CD4-positive, alpha-beta T cell treated with Interleukin-1 beta for 1 hour (primary cell): ENCODE measurements at regions not wholly inside any gene's neighbourhood (a gene's known extent, or its start where the extent isn't known, plus 50 kb on each side); places are given as distances from the start of the nearest gene placed in this dataset.

Source experiments
- DNase-seq, 2 donors: peaks; one replicate each; pipeline ENCODE4 v3.0.0-alpha.2; 2020 to 2022

DNA sequence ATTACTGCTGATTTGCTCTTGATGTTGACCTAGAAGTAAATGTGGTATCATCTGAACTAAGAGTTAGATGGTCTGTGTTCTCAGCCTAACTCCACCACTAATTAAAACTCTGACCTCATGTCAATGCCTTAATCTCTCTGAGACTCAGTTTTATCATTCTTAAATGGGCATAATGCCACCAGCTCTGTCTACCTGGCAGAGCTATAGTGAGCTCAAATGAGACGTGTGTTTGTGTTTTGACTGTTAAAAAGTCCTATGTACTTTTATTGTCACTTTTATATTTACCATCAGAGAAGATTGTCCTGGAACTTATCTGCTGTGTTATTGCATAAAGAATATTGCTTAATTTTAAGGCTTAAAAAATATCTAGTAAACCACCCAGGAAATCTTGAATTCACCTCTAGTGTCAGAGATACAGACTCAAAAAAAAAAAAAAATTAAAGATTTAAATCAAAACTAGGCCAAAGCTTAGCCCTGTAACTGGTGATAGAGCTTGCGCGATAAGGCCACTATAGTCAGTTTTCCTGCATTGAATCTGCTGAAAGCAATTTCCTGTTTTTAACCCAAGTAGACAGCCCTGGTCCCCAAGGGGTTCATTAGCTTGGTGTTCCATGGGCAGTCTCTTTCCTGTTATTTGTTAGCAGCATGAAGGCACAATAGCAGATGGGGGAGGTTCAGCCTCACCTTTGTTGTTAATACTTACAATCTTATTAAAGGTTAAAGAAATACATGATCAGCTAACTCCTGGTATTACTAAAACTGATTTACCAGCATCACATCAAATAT is 261.8 kb downstream of the ATP23 start:
- no peak for DNase-seq

DNA sequence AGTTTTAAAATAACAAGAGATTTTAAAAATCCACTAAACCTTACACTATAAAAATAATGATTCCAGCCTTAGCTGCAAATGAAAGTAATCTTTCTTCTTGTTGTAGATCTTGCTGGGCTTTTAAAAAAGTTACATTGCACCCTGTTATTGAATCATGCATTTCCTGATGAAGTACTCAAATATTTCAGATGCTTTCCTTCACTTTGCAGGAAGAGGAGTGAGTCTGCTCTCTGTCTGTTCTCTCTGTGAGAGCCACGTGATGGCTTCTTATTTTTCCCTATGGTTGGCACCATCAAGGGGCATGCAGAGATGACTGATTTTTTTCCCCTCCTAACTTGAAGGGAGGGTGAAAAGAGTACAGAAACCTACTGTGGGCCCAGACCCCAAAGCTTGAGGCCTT is 262.7 kb downstream of the ATP23 start:
- no peak for DNase-seq

DNA sequence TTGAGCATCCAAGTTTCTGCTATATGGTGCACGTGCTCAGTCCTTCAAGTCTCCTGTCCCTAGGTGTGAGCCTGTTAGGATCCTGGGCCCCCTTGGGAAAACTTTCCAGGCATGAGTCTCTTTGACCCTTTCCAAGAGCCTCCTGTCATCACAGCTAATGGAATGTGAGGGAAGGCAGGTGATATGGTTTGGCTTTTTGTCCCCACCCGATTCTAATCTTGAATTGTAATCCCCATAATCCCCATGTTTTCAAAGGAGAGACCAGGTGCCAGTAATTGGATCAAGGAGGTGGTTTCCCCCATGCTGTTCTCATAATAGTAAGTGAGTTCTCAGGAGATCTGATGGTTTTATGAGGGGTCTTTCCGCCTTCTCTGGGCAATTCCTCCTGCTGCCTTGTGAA is 265.5 kb downstream of the ATP23 start:
- no peak for DNase-seq

DNA sequence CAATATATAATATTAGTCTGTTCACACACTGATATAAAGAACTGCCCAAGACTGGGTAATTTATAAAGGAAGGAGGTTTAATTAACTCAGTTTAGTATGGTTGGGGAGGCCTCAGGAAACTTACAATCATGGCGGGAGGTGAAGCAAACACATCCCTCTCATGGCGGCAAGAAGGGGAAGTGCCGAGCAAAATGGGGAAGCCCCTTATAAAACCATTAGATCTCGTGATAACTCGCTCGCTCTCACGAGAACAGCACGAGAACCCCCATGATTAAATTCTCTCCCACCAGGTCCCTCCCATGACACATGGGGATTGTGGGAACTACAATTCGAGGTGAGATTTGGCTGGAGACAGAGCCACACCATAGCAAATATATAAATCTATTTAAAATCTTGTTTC is 269.8 kb downstream of the ATP23 start:
- DNase-seq = no peak

DNA sequence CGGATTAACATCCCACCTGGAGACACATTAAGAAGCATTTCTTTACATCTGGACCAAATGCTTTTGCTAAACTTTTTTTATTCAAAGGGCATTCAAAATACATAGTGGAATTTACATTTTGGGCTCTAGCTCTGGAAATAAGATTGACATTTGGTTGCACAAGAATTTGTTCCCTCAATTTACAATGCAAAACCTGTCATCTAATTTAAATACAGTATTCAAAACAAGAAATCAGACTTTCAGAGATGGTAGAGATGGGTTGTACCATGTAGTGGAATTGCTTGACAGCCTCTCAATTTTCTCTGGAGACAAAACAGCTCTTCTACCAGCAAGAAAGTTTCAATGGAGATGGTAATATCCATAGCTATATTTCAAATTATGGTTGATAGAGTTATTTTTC is 275.8 kb downstream of the ATP23 start:
- no peak for DNase-seq

DNA sequence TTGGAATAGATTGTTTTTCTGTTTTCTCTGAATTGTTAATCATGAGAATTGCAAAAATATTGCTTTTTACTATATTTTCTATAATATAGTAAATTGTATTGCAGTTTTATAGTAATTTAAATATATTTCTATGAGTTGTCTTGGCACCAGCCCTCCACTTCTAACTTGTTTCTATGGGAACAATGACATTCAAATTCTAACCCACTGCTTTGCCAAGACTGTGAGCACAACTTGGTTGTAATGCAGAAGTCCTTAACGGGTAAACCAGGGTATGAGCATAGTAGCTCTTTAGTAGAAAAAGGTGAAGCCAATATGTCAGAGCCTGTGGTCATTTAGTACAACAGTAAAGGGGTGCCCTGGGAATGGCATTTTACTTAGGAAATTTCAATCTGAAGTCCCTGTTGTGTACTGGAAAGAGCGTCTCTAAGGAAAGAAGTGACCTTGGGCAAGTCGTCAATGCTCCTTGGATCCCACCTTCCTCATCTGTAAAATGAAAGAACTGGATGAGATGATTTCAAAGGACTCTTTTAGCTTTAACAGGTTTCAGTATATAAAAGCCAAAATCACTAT is 283.3 kb downstream of the ATP23 start:
- DNase-seq = no peak

DNA sequence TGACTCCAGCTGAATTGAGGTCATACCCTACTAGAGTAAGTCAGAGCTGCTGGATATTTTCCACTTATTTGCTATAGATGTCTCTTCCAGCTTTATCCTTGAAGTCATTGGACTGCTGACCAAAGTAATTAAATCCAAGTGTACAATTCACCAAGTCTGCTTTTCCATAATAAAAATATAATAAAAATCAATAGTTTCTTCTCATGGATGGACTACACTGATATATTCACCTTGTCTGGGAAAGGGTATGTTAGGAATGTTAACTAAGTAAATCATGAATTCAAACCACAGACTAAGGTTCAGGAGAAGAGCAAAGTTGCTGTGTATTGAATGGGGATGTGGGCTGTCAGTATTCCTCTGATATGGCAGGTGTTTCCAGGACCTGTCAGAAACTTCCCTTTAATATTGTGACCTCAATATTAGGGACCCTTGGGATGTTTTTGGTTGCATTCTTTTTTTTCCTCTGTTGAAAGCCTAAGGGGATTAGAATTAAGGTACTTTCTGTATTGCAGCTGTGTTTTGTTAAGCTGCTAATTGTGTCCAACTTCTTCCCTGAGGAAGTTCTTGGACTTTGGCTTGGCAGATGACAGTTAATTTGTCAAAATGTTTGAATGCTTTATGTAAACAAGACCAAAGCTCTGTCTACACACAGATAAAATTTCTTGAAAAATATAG is 284.0 kb downstream of the ATP23 start:
- no peak for DNase-seq

DNA sequence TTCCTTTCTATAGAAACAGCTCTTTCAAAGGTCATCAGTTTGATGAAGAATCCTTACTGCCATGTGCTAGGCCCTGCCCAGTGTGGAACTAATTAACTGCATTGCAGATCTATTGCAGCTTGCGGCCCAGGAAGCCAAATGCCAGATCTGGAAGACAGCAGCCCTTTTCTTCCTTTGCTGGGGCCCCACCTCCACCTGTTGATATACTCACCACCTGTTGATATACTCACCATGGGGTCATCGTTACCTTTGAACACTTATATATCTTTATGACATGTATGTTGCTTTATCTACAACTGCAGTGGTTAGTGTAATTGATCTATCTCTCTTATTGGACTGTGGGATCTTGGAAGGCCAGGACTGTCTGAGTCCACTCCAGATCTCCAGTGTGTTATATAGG is 292.5 kb downstream of the ATP23 start:
- no peak for DNase-seq

DNA sequence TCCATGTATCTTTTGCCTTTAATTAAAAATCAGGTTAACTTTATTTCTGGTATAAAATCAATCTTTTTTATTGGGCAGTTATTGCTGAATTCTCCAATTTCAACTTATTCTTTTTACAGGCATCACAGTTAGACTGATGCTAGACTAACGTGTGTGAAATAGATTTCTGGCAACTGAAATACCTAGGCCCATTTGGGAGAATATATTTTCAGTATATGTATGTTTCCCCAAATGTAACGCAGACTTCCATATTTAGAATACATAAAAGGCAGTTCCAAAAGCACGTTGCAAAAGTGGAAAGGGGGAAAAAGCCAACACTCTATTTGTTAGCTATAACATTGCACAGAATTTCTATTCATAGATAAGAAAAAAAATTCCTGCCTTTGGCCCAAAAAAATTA is 297.0 kb downstream of the ATP23 start:
- no peak for DNase-seq

DNA sequence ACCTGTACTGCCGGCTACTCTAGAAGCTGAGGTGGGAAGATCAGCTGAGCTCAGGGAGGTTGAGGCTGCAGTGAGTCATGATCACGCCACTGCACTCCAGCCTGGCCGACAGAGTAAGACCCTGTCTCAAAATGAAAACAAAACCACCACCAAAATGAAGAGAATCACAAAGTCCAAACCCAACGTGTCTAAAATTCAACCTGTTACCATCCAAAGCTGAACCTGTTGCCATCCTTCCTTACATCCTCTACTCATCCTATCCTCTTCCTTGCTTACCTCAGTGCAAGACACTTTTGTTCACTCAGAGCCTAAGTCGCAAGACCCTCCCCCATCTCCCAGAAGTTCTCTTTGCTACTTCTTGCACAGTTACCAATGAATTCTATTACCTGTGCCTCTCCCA is 299.7 kb downstream of the ATP23 start:
- no peak for DNase-seq

DNA sequence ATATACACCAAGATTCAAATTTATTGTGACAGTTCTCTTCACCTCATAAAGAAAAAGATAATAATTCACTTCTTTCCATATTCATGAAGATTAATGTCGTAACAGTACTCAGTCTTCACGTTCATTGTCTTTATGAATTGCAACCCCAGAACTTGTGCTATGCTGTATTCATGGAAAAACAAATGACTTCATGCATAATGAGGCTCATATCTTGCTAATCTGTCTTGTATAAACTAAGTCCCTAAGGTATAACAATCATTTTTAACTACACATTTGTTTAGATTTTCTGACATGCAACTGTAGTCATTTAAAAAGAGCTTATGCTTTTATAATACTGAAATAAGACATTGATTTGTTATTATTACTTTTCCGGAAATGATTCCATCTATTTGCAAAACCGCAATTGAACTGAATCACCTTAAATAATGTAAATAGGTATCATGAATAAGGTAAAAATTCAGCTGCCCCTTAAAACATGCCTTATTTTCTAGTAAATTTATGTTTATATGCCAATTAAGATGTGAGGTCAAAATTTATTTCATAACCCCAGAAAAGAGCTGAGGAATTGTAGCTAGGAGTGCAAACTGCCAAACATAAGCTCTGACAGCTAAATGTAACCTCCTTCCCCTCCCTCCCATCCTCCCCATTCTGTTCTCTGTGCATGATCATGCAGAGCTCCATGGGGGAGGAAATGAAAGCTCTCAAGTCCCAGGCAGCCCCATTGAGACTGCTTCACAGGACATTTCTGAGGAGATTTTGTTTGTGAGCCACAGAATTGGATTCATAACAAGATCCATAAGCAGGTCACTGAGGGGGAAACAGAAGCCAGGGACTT is 301.6 kb downstream of the ATP23 start:
- no peak for DNase-seq

DNA sequence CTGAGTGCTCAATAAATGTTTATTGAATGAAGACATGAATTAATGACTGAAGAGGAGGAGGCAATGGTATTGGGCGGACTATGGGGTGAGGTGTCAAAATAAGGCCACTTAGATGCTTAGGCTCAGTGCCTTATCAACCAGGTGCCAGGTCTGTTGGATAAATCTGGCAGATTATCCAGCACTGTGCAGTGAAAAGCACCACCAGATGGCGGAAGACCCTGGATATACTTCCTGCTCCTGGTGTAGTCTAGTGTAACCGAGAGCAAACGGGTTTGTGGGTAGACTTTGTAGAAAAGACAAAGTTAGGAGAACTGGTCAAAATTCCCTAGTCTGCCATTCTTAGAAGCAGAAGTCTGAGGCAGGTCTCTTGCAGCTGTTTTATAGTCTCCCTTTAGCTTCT is 306.3 kb downstream of the ATP23 start:
- DNase-seq = no peak

DNA sequence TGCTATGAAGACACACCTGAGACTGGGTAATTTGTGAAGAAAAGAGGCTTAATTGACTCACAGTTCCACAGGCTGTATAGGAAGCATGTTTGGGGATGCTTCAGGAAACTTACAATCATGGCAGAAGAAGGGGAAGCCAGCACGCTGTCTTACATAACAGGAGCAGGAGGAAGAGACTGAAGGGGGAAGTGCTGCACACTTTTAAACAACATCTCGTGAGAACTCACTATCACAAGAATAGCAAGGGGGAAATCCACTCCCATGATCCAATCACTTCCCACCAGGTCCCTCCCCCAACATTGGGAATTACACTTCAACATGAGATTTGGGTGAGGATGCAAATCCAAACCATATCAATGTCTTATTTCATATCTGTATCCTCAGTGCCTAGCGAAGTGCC is 307.2 kb downstream of the ATP23 start:
- no peak for DNase-seq

DNA sequence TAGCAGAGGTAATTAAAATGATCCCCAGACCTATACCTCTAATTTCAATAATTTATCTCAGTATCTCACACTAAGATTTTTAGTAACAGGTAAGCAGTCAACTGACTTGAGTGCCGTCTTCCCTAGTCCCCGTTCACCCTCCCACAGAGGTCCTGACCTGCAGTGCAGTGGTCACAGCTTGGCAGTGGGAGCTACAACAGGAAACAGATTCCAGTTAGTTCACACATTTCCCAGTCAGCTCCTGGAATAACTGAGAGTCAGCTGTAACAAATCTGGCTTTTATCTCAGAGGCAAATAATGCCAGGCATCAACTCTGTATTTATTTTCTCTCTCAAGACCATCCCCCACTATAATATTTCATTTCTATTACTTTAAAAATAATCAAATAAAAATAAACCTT is 308.2 kb downstream of the ATP23 start:
- no peak for DNase-seq

DNA sequence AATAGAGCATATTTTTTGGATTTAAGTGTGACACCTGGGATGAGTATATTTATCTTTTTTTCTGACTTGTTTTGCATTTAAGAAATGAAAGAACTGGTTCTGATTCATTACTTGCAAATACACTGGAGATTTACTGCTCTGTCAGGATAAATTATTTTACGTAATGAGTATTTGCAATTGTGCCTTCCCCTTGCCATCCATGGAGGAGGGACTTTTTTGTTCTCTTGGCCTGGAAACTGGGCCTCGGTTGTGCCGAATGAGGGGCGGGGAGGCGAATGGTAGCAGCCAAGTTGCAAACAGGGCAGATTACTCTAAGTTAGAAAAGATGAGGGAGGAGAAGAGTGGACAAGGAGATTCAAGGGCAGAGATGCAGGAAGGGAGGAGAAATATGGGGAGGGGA is 308.7 kb downstream of the ATP23 start:
- DNase-seq = no peak

DNA sequence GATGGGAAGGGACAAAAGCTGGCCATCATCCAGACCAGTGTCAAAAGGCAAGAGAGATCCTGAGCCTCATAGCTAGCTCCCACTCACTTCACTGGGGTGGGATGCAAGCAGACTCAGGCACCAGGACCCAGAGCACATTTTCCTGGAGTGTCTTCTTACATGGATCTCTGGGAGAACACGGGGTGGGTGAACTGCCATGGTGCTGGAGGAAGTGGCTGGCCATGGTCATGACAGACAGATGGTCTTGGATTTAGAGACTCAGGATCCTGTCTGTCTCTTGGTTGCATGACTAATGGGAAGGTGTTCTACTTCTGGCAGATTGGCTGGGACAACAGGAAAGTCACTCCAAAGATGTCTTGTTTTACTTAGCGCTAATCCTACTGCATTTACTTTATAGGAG is 311.5 kb downstream of the ATP23 start:
- no peak for DNase-seq

DNA sequence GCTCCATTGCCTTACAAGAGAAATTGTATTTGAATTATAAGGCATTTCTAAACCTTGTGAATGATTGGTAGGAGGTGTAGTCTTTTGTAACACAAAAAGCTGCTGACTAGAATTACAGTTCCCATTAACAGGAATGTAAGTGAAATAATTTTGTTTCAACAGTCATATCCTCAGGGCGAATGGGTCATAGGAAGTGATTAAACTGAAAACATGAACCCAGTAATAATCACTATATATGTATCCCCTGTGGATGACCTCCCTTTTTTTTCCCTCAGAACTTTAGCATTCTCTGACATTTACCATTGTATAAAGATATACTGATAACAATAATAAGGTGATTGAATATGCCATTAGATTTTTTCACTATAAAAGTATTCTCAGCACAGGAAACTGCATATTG is 312.3 kb downstream of the ATP23 start:
- DNase-seq = no peak

DNA sequence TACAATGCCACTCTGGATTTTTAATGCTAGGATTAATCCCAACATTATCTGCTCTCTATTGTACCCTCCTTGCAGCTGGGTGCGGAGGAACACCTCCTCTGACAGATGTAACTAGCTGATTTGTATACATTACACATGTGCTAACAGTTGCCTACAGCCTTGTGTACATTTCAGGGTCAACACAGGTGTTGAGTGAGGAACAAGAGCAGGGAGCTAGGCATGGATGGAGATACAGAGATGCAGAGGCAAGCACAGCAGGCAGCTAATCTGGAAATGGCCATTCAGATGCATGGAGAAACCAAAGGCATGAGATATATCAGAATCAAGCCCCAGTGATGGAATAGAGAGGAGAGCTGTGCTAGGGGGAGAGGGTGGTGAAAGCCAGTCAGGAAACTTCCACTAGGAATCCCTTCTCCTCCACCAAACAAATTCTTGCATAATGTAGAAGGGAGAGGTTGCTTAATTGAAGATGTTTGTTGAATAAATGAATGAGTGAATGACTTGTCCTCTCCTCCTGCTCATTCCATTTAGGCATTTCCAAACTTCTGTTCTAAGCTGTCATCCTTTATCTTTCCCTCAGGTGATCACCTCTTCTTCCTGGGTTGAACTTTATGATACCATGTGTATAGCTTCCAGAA is 313.2 kb downstream of the ATP23 start:
- DNase-seq = no peak

DNA sequence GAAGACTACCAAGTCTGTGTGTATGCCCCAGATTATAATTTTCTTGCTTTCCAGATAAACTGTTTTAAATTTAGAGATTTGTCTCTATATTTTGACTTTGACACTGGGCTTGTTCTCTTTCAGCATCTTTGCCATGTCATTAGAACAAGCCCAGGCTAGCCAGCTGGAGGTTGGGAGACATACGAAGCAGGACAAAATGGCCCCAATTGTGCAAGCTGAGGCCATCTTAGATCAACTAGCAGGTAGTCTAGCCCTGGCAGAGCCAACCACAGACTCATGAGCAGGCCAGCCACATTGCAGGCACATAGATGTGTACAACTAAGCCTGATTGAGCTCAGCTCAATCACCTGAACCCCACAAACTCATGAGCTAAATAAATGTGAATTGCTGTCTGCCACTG is 321.4 kb downstream of the ATP23 start:
- DNase-seq = no peak

DNA sequence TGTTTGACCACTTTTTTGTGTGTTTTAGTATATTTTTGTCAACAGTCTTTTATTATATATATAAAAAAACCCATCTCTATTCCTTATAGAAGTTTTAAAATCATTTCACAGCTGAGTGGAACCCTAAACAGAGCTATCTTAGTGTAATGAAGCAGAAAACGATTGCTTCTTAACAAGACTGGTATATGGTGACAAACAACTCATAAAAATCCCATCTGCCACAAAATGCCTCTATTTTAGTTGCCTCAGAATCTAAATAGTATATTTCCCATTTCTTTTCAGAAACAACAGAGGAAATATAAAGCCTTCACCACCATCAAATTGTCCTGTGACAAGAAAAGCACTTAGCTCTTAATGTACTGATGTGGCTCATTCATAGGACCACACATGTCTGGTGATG is 322.4 kb downstream of the ATP23 start:
- no peak for DNase-seq

DNA sequence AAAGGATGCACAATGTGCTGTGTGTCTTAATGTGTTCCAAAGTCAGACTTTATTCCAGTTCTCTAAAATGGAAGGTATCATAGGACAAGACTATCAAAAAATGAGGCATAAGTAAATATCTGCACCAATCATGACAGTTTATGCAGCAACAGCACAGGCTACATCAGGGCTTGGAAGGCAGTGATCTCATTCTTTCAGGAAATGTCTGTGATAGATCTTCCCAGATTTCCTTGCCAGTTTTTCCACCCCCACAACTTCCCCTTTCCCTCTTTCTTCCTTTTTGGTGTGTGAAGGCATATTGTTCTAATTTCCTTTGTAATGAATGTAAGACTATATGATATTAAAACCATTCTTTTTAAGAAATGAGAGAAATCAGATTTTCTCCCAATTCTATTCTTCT is 326.7 kb downstream of the ATP23 start:
- no peak for DNase-seq

DNA sequence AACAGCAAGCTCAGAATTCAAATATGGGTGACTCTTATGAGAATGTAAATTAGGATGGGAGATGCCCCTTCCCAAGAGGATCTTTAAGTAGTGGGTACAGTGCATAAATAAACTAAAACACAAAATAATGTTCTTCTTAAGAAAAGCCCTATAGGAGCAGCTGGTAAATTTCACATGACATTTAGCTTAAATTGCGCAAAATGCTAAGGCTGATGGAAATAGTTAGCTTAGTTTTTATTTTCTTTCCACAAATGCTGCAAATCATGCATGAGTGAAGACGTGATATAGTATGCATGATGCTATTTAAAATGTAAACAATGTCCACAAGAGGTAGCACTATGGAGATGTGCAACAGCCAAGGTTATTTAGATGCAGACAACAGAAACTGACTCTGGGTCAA is 328.1 kb downstream of the ATP23 start:
- DNase-seq = no peak
